ENCODE measurements at regions not wholly inside any gene's neighbourhood (a gene's known extent, or its start where the extent isn't known, plus 50 kb on each side); places are given as distances from the start of the nearest gene placed in this dataset.

DNA sequence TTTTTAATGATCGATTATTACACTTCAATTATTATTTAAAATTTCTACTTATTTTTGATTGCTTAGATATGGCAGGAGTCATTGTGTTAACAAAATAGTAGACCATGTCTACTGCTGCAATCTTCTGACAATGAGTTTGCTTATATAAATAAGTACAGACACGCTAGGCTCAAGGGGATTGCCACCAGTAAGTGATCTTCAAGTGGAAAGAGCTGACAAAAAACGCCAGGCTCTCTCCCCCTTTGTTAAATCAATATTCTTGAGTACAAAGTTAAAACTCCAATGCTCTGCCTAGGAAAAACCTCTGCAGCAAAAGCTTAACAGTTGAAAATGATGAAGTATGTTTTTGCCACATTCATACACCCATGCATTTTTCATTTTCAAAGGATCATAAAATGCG is 738.1 kb downstream of the HDGFL1 start:
- TF ChIP-seq CTCF (IDR thresholded peaks at IDR 0.05; ENCODE audit: borderline replicate concordance, extremely low read depth, low read length, poor library complexity, severe bottlenecking) (no peak), EZH2 (IDR thresholded peaks at IDR 0.05; ENCODE audit: borderline replicate concordance, low read depth, low read length, severe bottlenecking) (no peak)

Measured in DND-41 (cell line).